Endothelial cell of umbilical vein (primary cell): ENCODE measurements at regions not wholly inside any gene's neighbourhood (a gene's known extent, or its start where the extent isn't known, plus 50 kb on each side); places are given as distances from the start of the nearest gene placed in this dataset.

Experiments
- BruUV-seq: library from RNA; stranded (reverse); fragments of 400-500 nt; replicated peaks from 2 replicates; lab custom pipeline; 2021; lab: Mats Ljungman, UMichigan
- CTCF ChIA-PET: fragments of 300-600, 350-600 bp; sonication (Branson Sonifier 250); formaldehyde crosslinking; loops from one replicate; lab custom pipeline; 2021; ENCODE audit warnings: antibody characterized with exemption, inconsistent platforms; lab: Charles Lee
- POLR2A ChIA-PET: fragments of 300-600, 350-600 bp; sonication (Branson Sonifier 250); formaldehyde crosslinking; loops from one replicate; lab custom pipeline; 2021; ENCODE audit warnings: antibody characterized with exemption, inconsistent platforms; lab: Charles Lee
- DNase-seq: peaks from one replicate; pipeline ENCODE4 v3.0.0-alpha.2; 2011; ENCODE audit warnings: low read depth, low spot score
- FAIRE-seq: peaks from 2 replicates; lab custom pipeline; 2011; peaks lifted over from hg19 to GRCh38; lab: Jason Lieb, UNC
- H2AFZ ChIP-seq: 2 replicates; pipeline ENCODE4 v1.6.0; 2012; ENCODE audit warnings: low read depth, low read length, control low read depth, inconsistent platforms
- H3K27ac ChIP-seq: 2 replicates; pipeline ENCODE4 v1.5.1; 2011; ENCODE audit warnings: low read depth, mild to moderate bottlenecking, control low read depth, low read length, moderate library complexity; ENCODE audit not compliant: insufficient read depth
- H3K27me3 ChIP-seq, 2 experiments: 2 replicates each; pipeline versions ENCODE4 v1.6.0 to v1.6.1; 2011; ENCODE audit warnings: low read length in 2 of 2, mixed read lengths in 1 of 2; ENCODE audit not compliant: control insufficient read depth in 2 of 2, insufficient read depth in 2 of 2
- H3K36me3 ChIP-seq, 2 experiments: 2 replicates in 1 of 2; 3 replicates in 1 of 2; pipeline ENCODE4 v1.5.1; 2011; ENCODE audit warnings: low read length in 2 of 2, mild to moderate bottlenecking in 1 of 2, moderate library complexity in 1 of 2; ENCODE audit not compliant: control insufficient read depth in 2 of 2, insufficient read depth in 2 of 2; ENCODE audit errors: extremely low read depth in 1 of 2
- H3K4me1 ChIP-seq: 3 replicates; pipeline ENCODE4 v1.5.1; 2011; ENCODE audit warnings: mild to moderate bottlenecking, low read length; ENCODE audit not compliant: control insufficient read depth, insufficient read depth; ENCODE audit errors: extremely low read depth
- H3K4me2 ChIP-seq: 2 replicates; pipeline ENCODE4 v1.6.1; 2011; ENCODE audit warnings: low read length, control low read depth, mixed read lengths; ENCODE audit not compliant: insufficient read depth
- H3K4me3 ChIP-seq, 3 experiments: fragments of 200-600 bp in 1 of 3; sonication (generic), shearing (Covaris generic) in 1 of 3; replicated peaks in 1 of 3; 2 replicates each; pipeline ENCODE4 v1.5.1; 2011 to 2016; ENCODE audit warnings: control low read depth in 3 of 3, low read length in 3 of 3, mild to moderate bottlenecking in 2 of 3, inconsistent platforms in 1 of 3, low read depth in 1 of 3, moderate library complexity in 1 of 3; ENCODE audit not compliant: insufficient read depth in 1 of 3
- H3K79me2 ChIP-seq: 2 replicates; pipeline ENCODE4 v1.6.0; 2012; ENCODE audit warnings: low read length, inconsistent platforms; ENCODE audit not compliant: control insufficient read depth, insufficient read depth
- H3K9ac ChIP-seq: replicated peaks from 2 replicates; pipeline ENCODE3; 2011; ENCODE audit warnings: low read length, control low read depth; ENCODE audit not compliant: insufficient read depth; ENCODE audit errors: extremely low read depth
- H3K9me1 ChIP-seq: replicated peaks from 3 replicates; pipeline ENCODE4 v1.6.0; 2011; ENCODE audit warnings: mild to moderate bottlenecking, low read length; ENCODE audit not compliant: control insufficient read depth, insufficient read depth; ENCODE audit errors: extremely low read depth
- H3K9me3 ChIP-seq: replicated peaks from 2 replicates; pipeline ENCODE4 v1.5.1; 2012; ENCODE audit warnings: low read length, inconsistent platforms; ENCODE audit not compliant: control insufficient read depth, insufficient read depth
- H4K20me1 ChIP-seq: replicated peaks from 2 replicates; pipeline ENCODE3; 2011; ENCODE audit warnings: mild to moderate bottlenecking, low read length; ENCODE audit not compliant: control insufficient read depth, insufficient read depth; ENCODE audit errors: extremely low read depth
- CTCF ChIP-seq, 2 donors: IDR thresholded peaks; 1 replicate in 1 of 2; 2 replicates in 1 of 2; pipeline ENCODE4 v1.5.1; 2011; ENCODE audit warnings: low read length in 2 of 2, mild to moderate bottlenecking in 2 of 2, moderate library complexity in 2 of 2, control low read depth in 1 of 2, inconsistent platforms in 1 of 2, low read depth in 1 of 2; ENCODE audit not compliant: insufficient read depth in 1 of 2; ENCODE audit errors: extremely low read depth in 1 of 2
- EZH2 ChIP-seq: IDR thresholded peaks from 2 replicates; pipeline ENCODE4 v1.6.1; 2012; ENCODE audit warnings: borderline replicate concordance, low read depth, mild to moderate bottlenecking, moderate library complexity, low read length, inconsistent platforms; ENCODE audit not compliant: severe bottlenecking
- FOS ChIP-seq: IDR thresholded peaks from 2 replicates; pipeline ENCODE4 v1.6.1; 2011; ENCODE audit warnings: mild to moderate bottlenecking, low read length, moderate library complexity, borderline replicate concordance; ENCODE audit not compliant: insufficient read depth
- GATA2 ChIP-seq: IDR thresholded peaks from 2 replicates; pipeline ENCODE4 v1.7.0; 2011; ENCODE audit warnings: low read depth, mild to moderate bottlenecking, moderate library complexity, mixed read lengths, low read length; ENCODE audit not compliant: insufficient read length, insufficient read depth
- JUN ChIP-seq: IDR thresholded peaks from 2 replicates; pipeline ENCODE4 v1.6.1; 2011; ENCODE audit warnings: borderline replicate concordance, low read depth; ENCODE audit not compliant: insufficient read length, insufficient read depth
- MAX ChIP-seq: IDR thresholded peaks from 2 replicates; pipeline ENCODE4 v1.6.1; 2011; ENCODE audit not compliant: insufficient read depth, insufficient read length
- MYC ChIP-seq: IDR thresholded peaks from one replicate; pipeline ENCODE4 v1.6.1; 2011; ENCODE audit warnings: mild to moderate bottlenecking, low read depth, low read length
- POLR2A ChIP-seq: IDR thresholded peaks from 2 replicates; pipeline ENCODE4 v1.6.1; 2012; ENCODE audit warnings: low read depth, mild to moderate bottlenecking, control low read depth, low read length
- POLR2AphosphoS5 ChIP-seq: IDR thresholded peaks from 2 replicates; pipeline ENCODE4 v1.6.1; 2012; ENCODE audit warnings: low read depth, mild to moderate bottlenecking, control low read depth, low read length, moderate library complexity; ENCODE audit not compliant: insufficient read depth
- dilution Hi-C: fragments of 300-500 bp; cut with MboI; formaldehyde crosslinking; loops from one replicate; pipeline ENCODE4 v1.15.0; 2019; ENCODE audit warnings: low sequenced_read_pairs; ENCODE audit not compliant: extremely low pct_ligation_motif_present
- intact Hi-C: fragments of 100-400 bp; cut with micrococcal nuclease; formaldehyde crosslinking; loops from one replicate; pipeline ENCODE4 v1.10.0; 2022

GRCh38 chr18:78721981-78722380, 257.6 kb upstream of the SALL3 start:
- no peaks in the 10 kb centered on the region for H3K79me2 ChIP-seq
- intact Hi-C loops, result no loop called here
- no TSS peak for BruUV-seq
- no peaks in the 10 kb centered on the region for H3K9me1 ChIP-seq
- ChIA-PET POLR2A (no interaction called here), CTCF (no interaction called here)
- H3K4me2 ChIP-seq, result no peak overlapping the region
- H3K27me3 ChIP-seq, result no peaks in the 10 kb centered on the region
- H4K20me1 ChIP-seq, result no peaks in the 10 kb centered on the region
- no peak for DNase-seq
- FAIRE-seq, result no peak
- H3K27ac ChIP-seq, result no peak overlapping the region
- no peaks in the 10 kb centered on the region for H3K4me1 ChIP-seq
- H2AFZ ChIP-seq, result no peak overlapping the region
- no peak overlapping the region for H3K9ac ChIP-seq
- H3K9me3 ChIP-seq, result peaks cover 2% of the 10 kb centered on the region
- no peaks in the 10 kb centered on the region for H3K36me3 ChIP-seq
- dilution Hi-C loops, result no loop called here
- TF ChIP-seq CTCF (IDR thresholded peaks at IDR 0.05; ENCODE audit: extremely low read depth in 1 of 2, insufficient read depth in 1 of 2, low read depth in 1 of 2, low read length in 2 of 2), result no peak
- TF ChIP-seq JUN, result no peak
- no peak for TF ChIP-seq FOS
- TF ChIP-seq POLR2AphosphoS5, result no peak
- TF ChIP-seq GATA2, result no peak
- no peak for TF ChIP-seq MYC
- no peak for TF ChIP-seq POLR2A
- TF ChIP-seq MAX, result no peak
- no peak for TF ChIP-seq EZH2
- no peak overlapping the region for H3K4me3 ChIP-seq
